ENCODE measurements at regions not wholly inside any gene's neighbourhood (a gene's known extent, or its start where the extent isn't known, plus 50 kb on each side); places are given as distances from the start of the nearest gene placed in this dataset.

DNA sequence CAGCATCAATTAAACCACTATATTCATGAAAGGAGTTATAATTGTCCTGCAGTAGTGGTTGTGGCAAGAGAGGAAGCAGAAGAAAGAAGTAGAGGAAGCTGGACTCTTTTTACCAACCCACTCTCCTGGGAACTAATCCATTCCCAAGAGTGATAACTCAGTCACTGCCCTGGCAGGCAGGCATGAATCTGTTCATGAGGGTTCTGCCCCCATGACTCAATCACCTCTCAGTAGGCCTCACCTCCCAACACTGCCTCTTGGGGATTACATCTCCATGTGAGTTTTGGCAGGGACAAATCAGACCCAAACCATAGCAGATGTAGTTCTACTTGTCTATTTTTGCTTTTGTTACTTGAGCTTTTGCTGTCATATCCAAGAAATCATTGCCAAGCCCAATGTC is 232.7 kb upstream of the MAP2 start:
- TF ChIP-seq POLR2A (IDR thresholded peaks at IDR 0.05; ENCODE audit: low read depth, low read length) (no peak), POLR2AphosphoS5 (IDR thresholded peaks at IDR 0.05; ENCODE audit: low read depth, low read length) (no peak), TAF1 (IDR thresholded peaks at IDR 0.05; ENCODE audit: borderline replicate concordance, low read depth, low read length) (no peak)

All from GM12892 (cell line).